Left lung (tissue), 4 donors: ENCODE measurements at regions not wholly inside any gene's neighbourhood (a gene's known extent, or its start where the extent isn't known, plus 50 kb on each side); places are given as distances from the start of the nearest gene placed in this dataset.

Experiments used
- ATAC-seq: fragments of 200-7000 bp; cut with Tn5 transposase; one replicate; pipeline ENCODE4 v1.9.1; 2020; ENCODE audit warnings: moderate library complexity
- DNase-seq, 4 donors: peaks; one replicate each; pipeline ENCODE4 v3.0.0-alpha.2; 2013 to 2020
- H3K27ac ChIP-seq, 2 donors: fragments of 200-600 bp; sonication (generic) in 1 of 2; one replicate each; pipeline versions ENCODE4 v1.5.0 to v1.8.0; 2020 to 2021
- H3K27me3 ChIP-seq, 2 donors: fragments of 200-600 bp; sonication (generic) in 1 of 2; one replicate each; pipeline versions ENCODE4 v1.5.0 to v1.8.0; 2020 to 2021
- H3K36me3 ChIP-seq, 2 donors: fragments of 200-600 bp; sonication (generic) in 1 of 2; one replicate each; pipeline versions ENCODE4 v1.5.0 to v1.8.0; 2020 to 2021
- H3K4me1 ChIP-seq, 2 donors: fragments of 200-600 bp; one replicate each; pipeline ENCODE4 v1.8.0; 2021
- H3K4me3 ChIP-seq, 2 donors: fragments of 200-600 bp; sonication (generic) in 1 of 2; one replicate each; pipeline versions ENCODE4 v1.5.0 to v1.8.0; 2020 to 2021; ENCODE audit warnings: mild to moderate bottlenecking in 1 of 2
- H3K9me3 ChIP-seq, 2 donors: fragments of 200-600 bp; sonication (generic) in 1 of 2; one replicate each; pipeline versions ENCODE4 v1.5.0 to v1.8.0; 2020 to 2021
- intact Hi-C, 2 donors: fragments of 100-400 bp; cut with DNase I; formaldehyde crosslinking; loops; one replicate each; pipeline versions ENCODE4 v1.11.2 to v1.14.2; 2022
- TF ChIP-seq, protein P1 (sequence below), 2 donors: fragments of 200-600 bp; sonication (generic) in 1 of 2; IDR thresholded peaks; one replicate each; pipeline versions ENCODE4 v1.5.0 to v1.8.0; 2021; ENCODE audit warnings: antibody characterized with exemption in 2 of 2
- donor health status: DM: no; HTN: yes; CAD: no.
- donor health status: DM: no; HTN: no; CAD: no.

DNA sequence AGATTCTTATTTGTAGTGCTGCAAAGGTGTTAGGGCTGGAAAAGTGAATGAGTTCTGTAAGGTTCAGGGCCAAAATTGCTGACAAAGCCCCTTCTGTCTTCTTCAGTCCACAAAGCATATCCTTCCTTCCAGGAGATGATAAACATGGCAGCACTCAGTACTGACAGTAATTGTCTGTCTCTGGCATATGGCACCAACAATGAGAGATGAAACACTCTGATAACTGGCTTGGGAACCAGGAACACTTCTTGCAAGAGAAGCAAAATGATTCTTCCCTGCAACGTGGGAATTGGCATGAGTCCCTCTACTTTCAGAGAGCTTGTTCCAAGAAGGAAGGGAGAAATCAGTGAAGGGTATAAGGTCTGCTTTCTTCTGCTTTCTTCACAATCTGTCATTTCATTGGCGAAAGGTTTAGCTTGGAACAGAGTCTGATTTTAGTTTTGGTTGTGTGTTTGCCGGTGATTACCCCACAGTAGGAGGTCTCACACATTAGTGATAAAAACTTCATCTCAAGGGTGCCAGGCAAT is 963.3 kb downstream of the NLGN4X start:
- DNase-seq (no peak), ATAC-seq (no peak)
- H3K4me3 ChIP-seq: no peak overlapping the region
- H3K36me3 ChIP-seq: no peaks in the 10 kb centered on the region
- no peak overlapping the region for H3K27ac ChIP-seq
- H3K4me1 ChIP-seq: no peaks in the 10 kb centered on the region
- intact Hi-C loops: no loop called here
- no peaks in the 10 kb centered on the region for H3K9me3 ChIP-seq
- TF ChIP-seq, protein P1, sequence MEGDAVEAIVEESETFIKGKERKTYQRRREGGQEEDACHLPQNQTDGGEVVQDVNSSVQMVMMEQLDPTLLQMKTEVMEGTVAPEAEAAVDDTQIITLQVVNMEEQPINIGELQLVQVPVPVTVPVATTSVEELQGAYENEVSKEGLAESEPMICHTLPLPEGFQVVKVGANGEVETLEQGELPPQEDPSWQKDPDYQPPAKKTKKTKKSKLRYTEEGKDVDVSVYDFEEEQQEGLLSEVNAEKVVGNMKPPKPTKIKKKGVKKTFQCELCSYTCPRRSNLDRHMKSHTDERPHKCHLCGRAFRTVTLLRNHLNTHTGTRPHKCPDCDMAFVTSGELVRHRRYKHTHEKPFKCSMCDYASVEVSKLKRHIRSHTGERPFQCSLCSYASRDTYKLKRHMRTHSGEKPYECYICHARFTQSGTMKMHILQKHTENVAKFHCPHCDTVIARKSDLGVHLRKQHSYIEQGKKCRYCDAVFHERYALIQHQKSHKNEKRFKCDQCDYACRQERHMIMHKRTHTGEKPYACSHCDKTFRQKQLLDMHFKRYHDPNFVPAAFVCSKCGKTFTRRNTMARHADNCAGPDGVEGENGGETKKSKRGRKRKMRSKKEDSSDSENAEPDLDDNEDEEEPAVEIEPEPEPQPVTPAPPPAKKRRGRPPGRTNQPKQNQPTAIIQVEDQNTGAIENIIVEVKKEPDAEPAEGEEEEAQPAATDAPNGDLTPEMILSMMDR (IDR thresholded peaks at IDR 0.05): no peak
- no peaks in the 10 kb centered on the region for H3K27me3 ChIP-seq

DNA sequence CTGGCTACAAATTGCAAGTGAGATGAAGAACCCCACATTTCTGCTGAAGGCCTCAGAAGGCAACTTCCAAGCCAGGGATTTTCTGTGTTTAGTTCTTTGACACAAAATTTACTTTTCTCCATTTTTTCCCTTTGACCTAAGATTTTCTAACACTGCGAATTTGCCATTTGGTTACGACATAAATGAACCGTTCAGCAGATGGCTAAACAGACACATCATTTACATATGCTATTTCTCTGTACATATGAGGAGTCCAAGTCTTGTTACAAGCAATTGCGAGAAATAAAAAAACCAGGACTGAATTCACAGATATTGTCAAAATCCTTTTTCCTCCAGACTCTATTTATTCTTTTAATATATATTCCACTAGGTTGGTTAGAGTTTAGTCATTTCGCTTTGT is 978.6 kb downstream of the NLGN4X start:
- Histone ChIP-seq H3K4me3 (no peak overlapping the region), H3K36me3 (no peaks in the 10 kb centered on the region), H3K27me3 (no peaks in the 10 kb centered on the region), H3K4me1 (no peaks in the 10 kb centered on the region), H3K27ac (no peak overlapping the region), H3K9me3 (no peaks in the 10 kb centered on the region)
- no peak for DNase-seq
- TF ChIP-seq, protein P1 (IDR thresholded peaks at IDR 0.05): no peak
- intact Hi-C loops: no loop called here
- ATAC-seq: no peak

DNA sequence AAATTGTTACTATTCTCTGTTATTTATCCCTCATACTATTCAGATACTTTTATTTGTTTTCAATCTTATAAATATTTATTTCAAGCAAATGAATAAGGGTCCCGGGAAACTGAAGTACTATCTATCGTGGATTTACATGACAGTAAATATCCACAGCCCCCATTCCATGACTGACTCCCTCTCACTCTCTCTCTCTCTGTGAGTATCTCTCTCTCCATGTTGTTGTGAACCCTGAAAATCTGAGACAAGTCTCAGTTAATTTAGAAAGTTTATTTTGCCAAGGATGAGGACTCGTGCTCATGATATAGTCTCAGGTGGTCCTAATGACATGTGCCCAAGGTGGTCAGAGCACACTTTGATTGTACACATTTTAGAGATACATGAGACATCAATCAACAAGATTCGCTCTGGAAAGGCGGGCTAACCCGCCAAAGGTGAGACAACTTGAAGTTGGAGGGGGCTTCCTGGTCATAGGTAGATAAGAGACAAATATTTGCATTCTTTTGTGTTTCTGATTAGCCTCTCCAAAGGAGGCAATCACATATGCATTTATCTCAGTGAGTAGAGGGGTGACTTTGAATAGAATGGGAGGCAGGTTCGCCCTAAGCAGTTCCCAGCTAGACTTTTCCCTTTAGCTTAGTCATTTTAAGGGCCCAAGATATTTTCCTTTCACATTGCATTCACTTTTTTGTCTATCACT is 986.4 kb downstream of the NLGN4X start:
- TF ChIP-seq, protein P1 (IDR thresholded peaks at IDR 0.05): no peak
- no peaks in the 10 kb centered on the region for H3K4me1 ChIP-seq
- intact Hi-C loops: no loop called here
- DNase-seq: no peak
- no peak for ATAC-seq
- H3K9me3 ChIP-seq: no peaks in the 10 kb centered on the region
- H3K4me3 ChIP-seq: no peak overlapping the region
- H3K27ac ChIP-seq: no peak overlapping the region
- H3K36me3 ChIP-seq: no peaks in the 10 kb centered on the region
- H3K27me3 ChIP-seq: no peaks in the 10 kb centered on the region

DNA sequence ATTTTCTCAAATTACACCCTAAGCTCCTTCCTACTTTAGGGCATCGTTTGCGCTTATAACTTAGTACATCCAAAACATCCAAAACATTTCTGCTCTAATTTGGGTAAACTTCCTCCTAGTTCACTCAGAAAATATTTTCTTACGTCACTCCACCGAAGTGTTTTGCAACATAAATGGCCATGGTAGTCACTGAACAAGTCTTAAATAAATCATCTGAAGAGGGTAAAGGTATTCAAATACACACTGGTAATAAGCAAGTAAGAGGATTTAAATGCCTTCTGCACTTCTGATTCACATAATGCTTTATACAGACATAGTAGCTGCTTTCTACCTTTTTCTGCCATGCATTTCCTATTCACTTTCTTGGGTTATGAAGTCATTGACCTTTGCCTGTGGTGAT is 991.9 kb downstream of the NLGN4X start:
- Histone ChIP-seq H3K4me3 (no peak overlapping the region), H3K9me3 (no peaks in the 10 kb centered on the region), H3K27ac (no peak overlapping the region), H3K27me3 (no peaks in the 10 kb centered on the region), H3K36me3 (no peaks in the 10 kb centered on the region), H3K4me1 (no peaks in the 10 kb centered on the region)
- DNase-seq (peak in 1 of 4 donors; percentile 3), ATAC-seq (peak; percentile 90)
- intact Hi-C loops: no loop called here
- TF ChIP-seq, protein P1 (IDR thresholded peaks at IDR 0.05): no peak

DNA sequence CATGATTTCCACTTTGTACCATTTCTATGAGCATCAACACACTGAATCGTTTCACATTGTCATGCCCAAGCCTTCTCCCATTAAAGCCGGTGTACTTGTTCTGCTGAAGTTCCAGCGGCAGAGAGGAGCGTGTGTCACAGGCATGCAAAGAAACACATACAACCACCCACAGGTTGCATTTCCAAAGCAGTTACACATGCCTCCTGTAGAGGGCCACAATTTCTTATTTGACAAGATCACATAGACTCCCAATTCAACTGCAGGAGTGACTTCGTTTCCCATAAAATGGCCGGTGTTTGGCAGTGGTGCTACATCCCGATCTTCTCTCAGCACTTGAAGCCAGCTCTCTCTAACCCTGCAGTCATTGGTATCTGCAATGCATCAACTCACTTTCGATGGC is 992.6 kb downstream of the NLGN4X start:
- H3K4me1 ChIP-seq: no peaks in the 10 kb centered on the region
- intact Hi-C loops: no loop called here
- H3K27ac ChIP-seq: no peak overlapping the region
- ATAC-seq (peak; percentile 92), DNase-seq (no peak)
- TF ChIP-seq, protein P1 (IDR thresholded peaks at IDR 0.05): no peak
- H3K9me3 ChIP-seq: no peaks in the 10 kb centered on the region
- H3K36me3 ChIP-seq: no peaks in the 10 kb centered on the region
- H3K4me3 ChIP-seq: no peak overlapping the region
- no peaks in the 10 kb centered on the region for H3K27me3 ChIP-seq
